Ovary (tissue), 7 donors: ENCODE measurements at regions not wholly inside any gene's neighbourhood (a gene's known extent, or its start where the extent isn't known, plus 50 kb on each side); places are given as distances from the start of the nearest gene placed in this dataset.

Experiments used
- DNase-seq, 5 donors: peaks; one replicate each; pipeline ENCODE4 v3.0.0-alpha.2; 2019 to 2020
- H3K27ac ChIP-seq, 2 donors: fragments of 200-600 bp; one replicate each; pipeline versions ENCODE4 v1.5.1 to v1.8.0; 2019 to 2022
- H3K27me3 ChIP-seq: fragments of 200-600 bp; one replicate; pipeline ENCODE4 v1.8.0; 2022
- H3K36me3 ChIP-seq: fragments of 200-600 bp; sonication (generic); one replicate; pipeline ENCODE4 v1.5.1; 2019
- H3K4me1 ChIP-seq: one replicate; pipeline ENCODE4 v1.8.1; 2013; ENCODE audit warnings: mild to moderate bottlenecking, moderate library complexity; ENCODE audit not compliant: insufficient read depth
- H3K4me3 ChIP-seq: fragments of 200-600 bp; sonication (generic); one replicate; pipeline ENCODE4 v1.5.1; 2017
- H3K9me3 ChIP-seq, 2 donors: fragments of 200-600 bp in 1 of 2; sonication (generic) in 1 of 2; one replicate each; pipeline versions ENCODE4 v1.5.1 to v1.8.1; 2013 to 2019; ENCODE audit warnings: mild to moderate bottlenecking in 1 of 2, moderate library complexity in 1 of 2
- CTCF ChIP-seq, 3 donors: fragments of 450-650 bp in 2 of 3; fragments of 200-600 bp in 1 of 3; IDR thresholded peaks; one replicate each; pipeline versions ENCODE4 v1.5.1 to v1.8.0; 2016 to 2022; ENCODE audit warnings: antibody characterized with exemption in 3 of 3, mild to moderate bottlenecking in 1 of 3
- EP300 ChIP-seq: sonication (generic); formaldehyde crosslinking; IDR thresholded peaks from one replicate; pipeline ENCODE4 v1.6.1; 2017; ENCODE audit warnings: antibody characterized with exemption
- POLR2A ChIP-seq: fragments of 450-650 bp; IDR thresholded peaks from one replicate; pipeline ENCODE4 v1.6.1; 2017; ENCODE audit warnings: antibody characterized with exemption, mild to moderate bottlenecking, moderate library complexity
- WGBS, 3 donors: extraction: QIAGEN DNeasy Blood & Tissue Kit in 1 of 3; methylation state at CpG; one replicate each; pipeline versions ENCODE4 v1.1.5 to v1.1.7; 2013 to 2017; 5-methylcytosine and 5-hydroxymethylcytosine counted together
- intact Hi-C, 4 donors: fragments of 100-400 bp; cut with DNase I; formaldehyde crosslinking; loops; one replicate each; pipeline versions ENCODE4 v1.11.0 to v1.15.1; 2022 to 2023
- donor health status: DM: no; HTN: no; CAD: no; lungs with moderate emphysema.
- donor health status: DM: no; HTN: no; CAD: no.
- donor health status: Bipolar disorder and iron deficiency.
- donor health status: DM: no; HTN: no; CAD: no.
- donor health status: DM: yes; HTN: yes; CAD: no.

- H3K36me3 ChIP-seq = no peaks in the 10 kb centered on the region
- H3K4me3 ChIP-seq = no peak overlapping the region
- DNase-seq = no peak
- H3K9me3 ChIP-seq = no peaks in the 10 kb centered on the region
- H3K27ac ChIP-seq = no peak overlapping the region
- TF ChIP-seq POLR2A (no peak), CTCF (IDR thresholded peaks at IDR 0.05) (no peak), EP300 (no peak)
- no peaks in the 10 kb centered on the region for H3K4me1 ChIP-seq
- no peaks in the 10 kb centered on the region for H3K27me3 ChIP-seq
- intact Hi-C loops = no loop called here
- 31 to 38% (median 38%) methylated on average over 5 of the region's 5 CpGs for WGBS, 3 donors
These were observed 122.3 kb upstream of the FBXO33 start for GRCh38 chr14:39554576-39554975.

DNA sequence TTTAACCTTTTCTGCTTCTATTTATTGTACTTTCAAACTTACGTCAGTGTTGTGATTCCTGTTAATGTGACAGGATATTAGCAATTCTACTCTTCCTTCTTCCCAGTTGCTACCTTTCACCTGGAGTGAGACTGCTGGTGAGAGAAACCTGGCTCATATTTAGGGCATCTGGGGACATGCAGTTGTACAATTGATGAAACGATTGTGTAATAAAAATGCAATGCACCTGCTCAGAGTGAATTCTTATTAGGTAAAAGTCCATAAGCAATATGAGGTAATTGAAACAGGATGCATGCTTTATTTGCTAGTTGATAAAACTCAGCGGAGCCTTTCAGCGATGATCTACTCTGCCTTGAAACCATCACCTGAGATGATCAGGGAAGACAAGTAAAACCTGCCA is 116.1 kb upstream of the FBXO33 start:
- intact Hi-C loops = no loop called here

GRCh38 chr14:39547845-39548244 is 115.6 kb upstream of the FBXO33 start:
- 37 to 45% (median 40%) methylated on average over 3 of the region's 3 CpGs for WGBS, 3 donors
- Histone ChIP-seq H3K27me3 (no peaks in the 10 kb centered on the region), H3K36me3 (no peaks in the 10 kb centered on the region), H3K27ac (no peak overlapping the region), H3K4me3 (no peak overlapping the region), H3K4me1 (no peaks in the 10 kb centered on the region), H3K9me3 (no peaks in the 10 kb centered on the region)
- TF ChIP-seq CTCF (IDR thresholded peaks at IDR 0.05) (no peak), EP300 (no peak), POLR2A (no peak)
- intact Hi-C loops = no loop called here
- no peak for DNase-seq

More for the DNA sequence above, 116.1 kb upstream of the FBXO33 start:
- Histone ChIP-seq H3K27me3 (no peaks in the 10 kb centered on the region), H3K27ac (no peak overlapping the region), H3K36me3 (no peaks in the 10 kb centered on the region), H3K4me1 (no peaks in the 10 kb centered on the region), H3K9me3 (no peaks in the 10 kb centered on the region), H3K4me3 (no peak overlapping the region)
- WGBS, 3 donors = 66 to 80% (median 77%) methylated on average over 4 of the region's 4 CpGs
- TF ChIP-seq CTCF (IDR thresholded peaks at IDR 0.05) (no peak), POLR2A (no peak), EP300 (no peak)
- DNase-seq = no peak

GRCh38 chr14:39505812-39506211 is 73.6 kb upstream of the FBXO33 start:
- DNase-seq = no peak
- 38 to 65% (median 50%) methylated on average over 1 of the region's 1 CpG for WGBS, 3 donors
- Histone ChIP-seq H3K36me3 (no peaks in the 10 kb centered on the region), H3K27me3 (no peaks in the 10 kb centered on the region), H3K4me1 (no peaks in the 10 kb centered on the region), H3K9me3 (peaks cover 0 to 3% of the 10 kb centered on the region in 2 donors), H3K27ac (no peak overlapping the region), H3K4me3 (no peak overlapping the region)
- TF ChIP-seq POLR2A (no peak), CTCF (IDR thresholded peaks at IDR 0.05) (no peak), EP300 (no peak)
- intact Hi-C loops = no loop called here

DNA sequence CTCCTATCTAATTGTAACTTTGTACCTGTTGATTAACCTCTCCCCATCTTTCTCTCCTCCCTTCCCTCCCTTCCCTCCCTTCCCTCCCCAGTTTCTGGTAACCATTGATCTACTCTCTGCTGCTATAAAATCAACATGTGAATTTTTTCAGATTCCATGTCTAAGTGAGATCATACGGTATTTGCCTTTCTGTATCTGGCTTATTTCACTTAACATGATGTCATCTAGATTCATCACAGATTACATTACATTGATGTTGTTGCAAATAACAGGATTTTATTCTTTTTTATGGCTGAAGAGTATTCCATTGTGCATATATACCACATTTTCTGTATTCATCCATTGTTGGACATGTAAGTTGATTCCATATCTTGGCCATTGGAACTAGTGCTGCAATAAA is 68.0 kb upstream of the FBXO33 start:
- no peak for DNase-seq
- WGBS, 3 donors = 78 to 79% (median 78%) methylated on average over 1 of the region's 1 CpG
- intact Hi-C loops = no loop called here
- Histone ChIP-seq H3K4me1 (no peaks in the 10 kb centered on the region), H3K36me3 (no peaks in the 10 kb centered on the region), H3K27ac (no peak overlapping the region), H3K27me3 (no peaks in the 10 kb centered on the region), H3K9me3 (no peaks in the 10 kb centered on the region), H3K4me3 (no peak overlapping the region)
- TF ChIP-seq POLR2A (no peak), CTCF (IDR thresholded peaks at IDR 0.05) (no peak), EP300 (no peak)
